SK-N-SH treated with all-trans-retinoic acid at 6 μM for 48 hours (cell line): ENCODE measurements at regions not wholly inside any gene's neighbourhood (a gene's known extent, or its start where the extent isn't known, plus 50 kb on each side); places are given as distances from the start of the nearest gene placed in this dataset.

Experiments
- CSDC2 ChIP-seq: fragments of 250-450 bp; sonication (Bioruptor Pico); IDR thresholded peaks from 2 replicates; pipeline ENCODE4 v1.5.0; 2020; ENCODE audit warnings: mild to moderate bottlenecking, moderate library complexity
- ESRRG ChIP-seq: fragments of 250-450 bp; sonication (Bioruptor Pico); IDR thresholded peaks from 2 replicates; pipeline ENCODE4 v1.6.1; 2021; ENCODE audit warnings: mild to moderate bottlenecking
- ISL1 ChIP-seq: fragments of 250-450 bp; sonication (Bioruptor Pico); IDR thresholded peaks from 2 replicates; pipeline ENCODE4 v2.1.2; 2022; ENCODE audit warnings: mild to moderate bottlenecking, moderate library complexity
- RARB ChIP-seq: fragments of 250-450 bp; sonication (Bioruptor Pico); IDR thresholded peaks from 2 replicates; pipeline ENCODE4 v1.8.0; 2021; ENCODE audit warnings: mild to moderate bottlenecking, moderate library complexity
- TCF4 ChIP-seq: fragments of 250-450 bp; sonication (Bioruptor Pico); IDR thresholded peaks from 2 replicates; pipeline ENCODE4 v1.8.0; 2021; ENCODE audit warnings: mild to moderate bottlenecking, moderate library complexity, borderline replicate concordance
- TOX ChIP-seq: fragments of 250-450 bp; sonication (Bioruptor Pico); IDR thresholded peaks from 2 replicates; pipeline ENCODE4 v1.8.0; 2021; ENCODE audit warnings: mild to moderate bottlenecking, moderate library complexity, borderline replicate concordance
- ZC3H10 ChIP-seq: fragments of 250-450 bp; sonication (Bioruptor Pico); IDR thresholded peaks from 2 replicates; pipeline ENCODE4 v1.5.1; 2021; ENCODE audit warnings: mild to moderate bottlenecking, moderate library complexity
- ZFP30 ChIP-seq: fragments of 450-650 bp; formaldehyde crosslinking; IDR thresholded peaks from 2 replicates; pipeline ENCODE4 v1.5.0; 2022; ENCODE audit warnings: mild to moderate bottlenecking, moderate library complexity
- ZNF8 ChIP-seq: fragments of 450-650 bp; formaldehyde crosslinking; IDR thresholded peaks from 2 replicates; pipeline ENCODE4 v1.5.0; 2020; ENCODE audit warnings: mild to moderate bottlenecking, moderate library complexity
- TF ChIP-seq, protein P1 (sequence below): fragments of 250-450 bp; sonication (Bioruptor Pico); IDR thresholded peaks from 2 replicates; pipeline ENCODE4 v1.8.0; 2020; ENCODE audit warnings: mild to moderate bottlenecking, moderate library complexity, borderline replicate concordance
- TF ChIP-seq, protein P2 (sequence below): fragments of 250-450 bp; sonication (Bioruptor Pico); IDR thresholded peaks from 2 replicates; pipeline ENCODE4 v1.5.1; 2020; ENCODE audit warnings: low read depth, mild to moderate bottlenecking, moderate library complexity
- TF ChIP-seq, protein P3 (sequence below): fragments of 250-450 bp; sonication (Bioruptor Pico); IDR thresholded peaks from 2 replicates; pipeline ENCODE4 v1.5.1; 2021; ENCODE audit warnings: mild to moderate bottlenecking, moderate library complexity

DNA sequence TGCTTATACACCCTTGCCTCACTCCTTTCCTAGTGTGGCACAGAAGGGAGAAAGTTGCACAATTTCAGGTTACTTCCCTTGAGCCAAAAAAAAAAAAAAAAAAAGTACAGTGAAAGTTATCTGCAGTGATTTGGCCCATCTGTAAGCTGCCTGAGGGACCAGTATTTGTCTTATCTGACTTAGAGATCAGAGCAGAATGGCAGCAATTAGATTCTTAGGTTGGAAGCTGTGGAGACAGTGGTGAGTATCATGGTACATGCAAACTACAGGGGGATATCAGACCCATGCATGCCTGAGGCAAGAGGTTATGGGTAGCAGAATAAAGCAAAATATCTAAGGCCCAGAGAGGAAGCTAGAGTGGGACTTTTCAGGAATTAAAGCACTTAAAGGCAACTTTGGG, 1070.7 kb upstream of the NOVA1 start:
- TF ChIP-seq, protein P1, sequence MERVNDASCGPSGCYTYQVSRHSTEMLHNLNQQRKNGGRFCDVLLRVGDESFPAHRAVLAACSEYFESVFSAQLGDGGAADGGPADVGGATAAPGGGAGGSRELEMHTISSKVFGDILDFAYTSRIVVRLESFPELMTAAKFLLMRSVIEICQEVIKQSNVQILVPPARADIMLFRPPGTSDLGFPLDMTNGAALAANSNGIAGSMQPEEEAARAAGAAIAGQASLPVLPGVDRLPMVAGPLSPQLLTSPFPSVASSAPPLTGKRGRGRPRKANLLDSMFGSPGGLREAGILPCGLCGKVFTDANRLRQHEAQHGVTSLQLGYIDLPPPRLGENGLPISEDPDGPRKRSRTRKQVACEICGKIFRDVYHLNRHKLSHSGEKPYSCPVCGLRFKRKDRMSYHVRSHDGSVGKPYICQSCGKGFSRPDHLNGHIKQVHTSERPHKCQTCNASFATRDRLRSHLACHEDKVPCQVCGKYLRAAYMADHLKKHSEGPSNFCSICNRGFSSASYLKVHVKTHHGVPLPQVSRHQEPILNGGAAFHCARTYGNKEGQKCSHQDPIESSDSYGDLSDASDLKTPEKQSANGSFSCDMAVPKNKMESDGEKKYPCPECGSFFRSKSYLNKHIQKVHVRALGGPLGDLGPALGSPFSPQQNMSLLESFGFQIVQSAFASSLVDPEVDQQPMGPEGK (CRISPR knock-in tag): no peak
- TF ChIP-seq TOX (CRISPR knock-in tag) (no peak), ZC3H10 (CRISPR knock-in tag) (no peak), CSDC2 (CRISPR knock-in tag) (no peak), ESRRG (CRISPR knock-in tag) (no peak), TCF4 (CRISPR knock-in tag) (no peak), ZFP30 (CRISPR knock-in tag) (no peak), ISL1 (CRISPR knock-in tag) (no peak), ZNF8 (no peak), RARB (CRISPR knock-in tag) (no peak)
- TF ChIP-seq, protein P2, sequence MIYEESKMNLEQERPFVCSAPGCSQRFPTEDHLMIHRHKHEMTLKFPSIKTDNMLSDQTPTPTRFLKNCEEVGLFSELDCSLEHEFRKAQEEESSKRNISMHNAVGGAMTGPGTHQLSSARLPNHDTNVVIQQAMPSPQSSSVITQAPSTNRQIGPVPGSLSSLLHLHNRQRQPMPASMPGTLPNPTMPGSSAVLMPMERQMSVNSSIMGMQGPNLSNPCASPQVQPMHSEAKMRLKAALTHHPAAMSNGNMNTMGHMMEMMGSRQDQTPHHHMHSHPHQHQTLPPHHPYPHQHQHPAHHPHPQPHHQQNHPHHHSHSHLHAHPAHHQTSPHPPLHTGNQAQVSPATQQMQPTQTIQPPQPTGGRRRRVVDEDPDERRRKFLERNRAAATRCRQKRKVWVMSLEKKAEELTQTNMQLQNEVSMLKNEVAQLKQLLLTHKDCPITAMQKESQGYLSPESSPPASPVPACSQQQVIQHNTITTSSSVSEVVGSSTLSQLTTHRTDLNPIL (CRISPR knock-in tag): no peak
- TF ChIP-seq, protein P3, sequence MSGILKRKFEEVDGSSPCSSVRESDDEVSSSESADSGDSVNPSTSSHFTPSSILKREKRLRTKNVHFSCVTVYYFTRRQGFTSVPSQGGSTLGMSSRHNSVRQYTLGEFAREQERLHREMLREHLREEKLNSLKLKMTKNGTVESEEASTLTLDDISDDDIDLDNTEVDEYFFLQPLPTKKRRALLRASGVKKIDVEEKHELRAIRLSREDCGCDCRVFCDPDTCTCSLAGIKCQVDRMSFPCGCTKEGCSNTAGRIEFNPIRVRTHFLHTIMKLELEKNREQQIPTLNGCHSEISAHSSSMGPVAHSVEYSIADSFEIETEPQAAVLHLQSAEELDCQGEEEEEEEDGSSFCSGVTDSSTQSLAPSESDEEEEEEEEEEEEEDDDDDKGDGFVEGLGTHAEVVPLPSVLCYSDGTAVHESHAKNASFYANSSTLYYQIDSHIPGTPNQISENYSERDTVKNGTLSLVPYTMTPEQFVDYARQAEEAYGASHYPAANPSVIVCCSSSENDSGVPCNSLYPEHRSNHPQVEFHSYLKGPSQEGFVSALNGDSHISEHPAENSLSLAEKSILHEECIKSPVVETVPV: no peak
